ENCODE measurements at regions not wholly inside any gene's neighbourhood (a gene's known extent, or its start where the extent isn't known, plus 50 kb on each side); places are given as distances from the start of the nearest gene placed in this dataset.

DNA sequence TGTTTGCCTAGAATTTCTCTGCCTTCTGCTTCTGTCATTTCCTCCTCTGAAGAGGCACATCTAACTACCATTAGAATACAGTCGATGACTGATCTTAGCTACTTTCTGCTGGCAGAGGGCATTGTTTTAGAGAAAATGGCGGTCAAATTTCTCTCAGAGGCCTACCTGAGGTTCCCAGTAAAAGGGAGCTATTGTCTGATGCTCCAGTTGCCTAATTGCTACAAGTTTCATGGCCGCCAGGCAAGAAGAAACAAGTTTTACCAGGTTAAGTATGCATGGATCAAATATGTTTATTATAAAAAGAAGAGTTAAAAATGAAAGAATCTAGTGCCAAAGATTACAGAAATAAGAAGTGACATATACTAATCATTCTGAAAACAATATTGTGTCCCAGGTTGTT lies 416.6 kb downstream of the DSC3 start:
- no peak for TF ChIP-seq EGR1 (IDR thresholded peaks at IDR 0.05; ENCODE audit: borderline replicate concordance, low read depth, low read length)
- TF ChIP-seq, protein P1, sequence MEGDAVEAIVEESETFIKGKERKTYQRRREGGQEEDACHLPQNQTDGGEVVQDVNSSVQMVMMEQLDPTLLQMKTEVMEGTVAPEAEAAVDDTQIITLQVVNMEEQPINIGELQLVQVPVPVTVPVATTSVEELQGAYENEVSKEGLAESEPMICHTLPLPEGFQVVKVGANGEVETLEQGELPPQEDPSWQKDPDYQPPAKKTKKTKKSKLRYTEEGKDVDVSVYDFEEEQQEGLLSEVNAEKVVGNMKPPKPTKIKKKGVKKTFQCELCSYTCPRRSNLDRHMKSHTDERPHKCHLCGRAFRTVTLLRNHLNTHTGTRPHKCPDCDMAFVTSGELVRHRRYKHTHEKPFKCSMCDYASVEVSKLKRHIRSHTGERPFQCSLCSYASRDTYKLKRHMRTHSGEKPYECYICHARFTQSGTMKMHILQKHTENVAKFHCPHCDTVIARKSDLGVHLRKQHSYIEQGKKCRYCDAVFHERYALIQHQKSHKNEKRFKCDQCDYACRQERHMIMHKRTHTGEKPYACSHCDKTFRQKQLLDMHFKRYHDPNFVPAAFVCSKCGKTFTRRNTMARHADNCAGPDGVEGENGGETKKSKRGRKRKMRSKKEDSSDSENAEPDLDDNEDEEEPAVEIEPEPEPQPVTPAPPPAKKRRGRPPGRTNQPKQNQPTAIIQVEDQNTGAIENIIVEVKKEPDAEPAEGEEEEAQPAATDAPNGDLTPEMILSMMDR (IDR thresholded peaks at IDR 0.05; ENCODE audit: control extremely low read depth in 1 of 3, insufficient read depth in 1 of 3, low read depth in 1 of 3, low read length in 3 of 3), result no peak
